ENCODE measurements at regions not wholly inside any gene's neighbourhood (a gene's known extent, or its start where the extent isn't known, plus 50 kb on each side); places are given as distances from the start of the nearest gene placed in this dataset.

DNA sequence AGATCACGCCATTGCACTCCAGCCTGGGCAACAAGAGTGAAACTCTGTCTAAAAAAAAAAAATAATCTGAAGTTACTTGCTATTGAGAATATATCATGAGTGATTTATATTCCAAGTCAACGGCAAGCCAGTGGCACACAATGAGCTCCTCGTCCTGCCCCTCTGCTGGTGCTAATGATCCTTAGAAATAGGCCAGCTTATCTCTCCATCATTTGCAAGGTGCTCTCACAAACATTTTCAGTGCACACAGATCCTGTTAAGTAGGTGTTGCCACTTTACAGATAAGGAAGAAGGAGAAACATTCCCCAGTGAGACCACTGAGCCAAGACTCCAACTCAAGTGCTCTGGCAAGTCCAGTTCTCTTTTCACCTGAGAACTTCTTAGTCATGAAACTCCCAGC, 91.3 kb upstream of the GPR45 start:
- CTCF ChIA-PET, result interaction anchor here (0.5 kb wide), 1 partner anchor 84 kb away, joined by 3 read pairs; no protein-coding TSS in a partner anchor
- intact Hi-C loops (cut with micrococcal nuclease), result no loop called here
- Mint-ChIP-seq H3K27ac (no peak overlapping the region), H3K27me3 (ENCODE audit: low read depth) (peaks cover 44% of the 10 kb centered on the region), H3K36me3 (ENCODE audit: low read depth) (no peaks in the 10 kb centered on the region), H3K9me3 (no peaks in the 10 kb centered on the region), H3K4me1 (ENCODE audit: low read depth) (no peaks in the 10 kb centered on the region), H3K4me3 (no peak overlapping the region)
- DNase-seq, result no peak

DNA sequence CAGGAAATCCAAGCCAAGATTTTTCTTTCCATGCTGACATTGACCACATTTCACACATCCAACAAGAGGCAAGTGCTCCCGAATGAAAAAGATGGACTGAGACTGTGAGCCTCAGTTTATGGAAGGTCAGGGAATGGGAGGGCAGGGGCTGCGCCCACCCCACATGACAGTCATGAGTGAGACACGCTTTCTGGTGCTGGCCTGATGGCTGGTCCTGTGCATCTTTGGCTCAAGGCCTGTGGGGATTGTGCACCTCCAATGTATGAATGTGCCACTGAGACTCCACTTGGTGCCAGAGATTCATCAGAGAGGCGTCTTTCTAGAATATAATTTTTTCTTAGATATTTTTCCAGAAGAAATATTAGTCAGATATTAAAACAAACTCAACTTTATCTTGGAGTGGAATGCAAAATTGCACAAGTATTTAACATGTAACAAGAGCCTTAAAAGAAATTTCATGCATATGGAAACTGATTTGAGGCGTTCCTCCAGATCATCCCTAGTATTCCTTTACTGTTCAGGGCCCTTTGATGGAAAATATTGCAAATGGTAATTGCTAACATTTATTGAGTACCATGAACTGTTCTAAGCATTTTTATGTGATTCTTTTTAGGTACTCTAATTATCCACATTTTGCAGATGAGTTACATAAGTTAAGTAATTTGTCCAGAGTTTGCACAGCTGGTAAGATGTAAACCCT, 87.3 kb upstream of the GPR45 start:
- Mint-ChIP-seq H3K9me3 (peaks cover 14% of the 10 kb centered on the region), H3K4me1 (ENCODE audit: low read depth) (no peaks in the 10 kb centered on the region), H3K4me3 (no peak overlapping the region), H3K27ac (no peak overlapping the region), H3K36me3 (ENCODE audit: low read depth) (no peaks in the 10 kb centered on the region), H3K27me3 (ENCODE audit: low read depth) (peaks cover 28% of the 10 kb centered on the region)
- CTCF ChIA-PET, result interaction anchor here (0.9 kb wide), 1 partner anchor 83 kb away, joined by 3 read pairs; no protein-coding TSS in a partner anchor
- DNase-seq, result no peak
- intact Hi-C loops (cut with micrococcal nuclease), result no loop called here

DNA sequence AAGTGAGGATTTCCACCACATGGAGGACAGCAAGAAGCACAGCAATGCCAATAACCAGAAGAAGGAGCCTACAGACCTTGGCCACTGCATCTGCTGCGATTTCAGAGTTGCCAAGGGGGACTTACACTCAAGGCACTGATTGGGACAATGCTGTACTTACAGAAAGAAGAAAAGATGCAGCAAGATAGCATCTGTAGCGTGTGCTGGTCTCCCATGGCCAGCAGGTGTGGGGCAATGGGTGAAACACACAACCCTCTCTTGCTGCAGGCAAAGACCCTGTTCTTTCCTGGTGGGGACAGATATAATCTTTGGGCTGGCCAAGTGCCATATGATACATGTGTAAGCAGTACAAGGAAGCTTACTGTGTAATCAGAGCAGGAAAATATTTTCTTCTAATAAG, 85.4 kb upstream of the GPR45 start:
- Mint-ChIP-seq H3K4me1 (ENCODE audit: low read depth) (no peaks in the 10 kb centered on the region), H3K27me3 (ENCODE audit: low read depth) (peaks cover 24% of the 10 kb centered on the region), H3K4me3 (no peak overlapping the region), H3K27ac (no peak overlapping the region), H3K36me3 (ENCODE audit: low read depth) (no peaks in the 10 kb centered on the region), H3K9me3 (peaks cover 14% of the 10 kb centered on the region)
- DNase-seq, result no peak
- intact Hi-C loops (cut with micrococcal nuclease), result no loop called here
- CTCF ChIA-PET, result no interaction called here

DNA sequence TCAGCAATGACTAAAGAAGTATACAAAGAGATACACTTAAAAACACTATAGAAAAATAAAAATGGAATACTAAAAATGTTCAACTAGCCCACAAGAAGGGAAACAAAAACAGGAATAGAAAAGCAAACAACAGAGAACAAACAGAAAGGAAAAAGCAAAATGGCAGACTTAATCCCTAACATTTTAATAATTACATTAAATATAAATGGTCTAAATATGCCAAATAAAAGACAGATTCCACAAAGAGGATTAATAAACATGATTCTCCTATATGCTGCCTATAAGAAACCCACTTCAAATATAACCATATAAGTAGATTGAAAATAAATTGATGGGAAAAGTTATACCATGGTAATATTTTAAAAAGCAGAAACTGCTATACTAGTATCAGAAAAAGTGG, 83.5 kb upstream of the GPR45 start:
- CTCF ChIA-PET, result no interaction called here
- peaks cover 21% of the 10 kb centered on the region for H3K27me3 Mint-ChIP-seq (ENCODE audit: low read depth)

DNA sequence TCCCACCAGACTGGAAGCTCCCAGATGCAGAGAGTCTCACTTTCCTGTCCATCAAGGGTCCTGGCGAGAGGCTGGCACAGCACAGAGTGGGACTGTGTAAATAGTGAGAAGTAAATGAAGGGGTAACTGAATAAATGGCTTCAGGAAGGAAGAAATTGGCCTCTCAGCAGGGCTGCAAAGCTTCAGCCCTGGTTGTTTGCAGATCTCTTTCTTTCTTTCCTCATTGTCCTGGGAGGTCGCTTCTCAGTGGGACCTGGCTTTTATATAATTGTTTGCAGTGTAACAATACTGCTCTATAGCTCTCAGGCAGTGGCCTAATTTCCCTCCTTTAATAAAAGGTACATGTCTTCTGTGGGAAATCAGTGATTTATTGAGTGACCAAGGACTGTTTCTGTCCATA, 74.9 kb upstream of the GPR45 start:
- Mint-ChIP-seq H3K4me1 (ENCODE audit: low read depth) (no peaks in the 10 kb centered on the region), H3K27me3 (ENCODE audit: low read depth) (peaks cover 12% of the 10 kb centered on the region), H3K27ac (no peak overlapping the region), H3K4me3 (no peak overlapping the region), H3K36me3 (ENCODE audit: low read depth) (no peaks in the 10 kb centered on the region), H3K9me3 (no peaks in the 10 kb centered on the region)
- CTCF ChIA-PET, result no interaction called here
- DNase-seq, result no peak
- intact Hi-C loops (cut with micrococcal nuclease), result no loop called here

More for the DNA sequence above, 83.5 kb upstream of the GPR45 start:
- H3K9me3 Mint-ChIP-seq, result peaks cover 14% of the 10 kb centered on the region
- H3K36me3 Mint-ChIP-seq (ENCODE audit: low read depth), result no peaks in the 10 kb centered on the region
- H3K4me1 Mint-ChIP-seq (ENCODE audit: low read depth), result no peaks in the 10 kb centered on the region
- no peak overlapping the region for H3K4me3 Mint-ChIP-seq
- intact Hi-C loops (cut with micrococcal nuclease), result no loop called here
- no peak overlapping the region for H3K27ac Mint-ChIP-seq
- DNase-seq, result no peak

DNA sequence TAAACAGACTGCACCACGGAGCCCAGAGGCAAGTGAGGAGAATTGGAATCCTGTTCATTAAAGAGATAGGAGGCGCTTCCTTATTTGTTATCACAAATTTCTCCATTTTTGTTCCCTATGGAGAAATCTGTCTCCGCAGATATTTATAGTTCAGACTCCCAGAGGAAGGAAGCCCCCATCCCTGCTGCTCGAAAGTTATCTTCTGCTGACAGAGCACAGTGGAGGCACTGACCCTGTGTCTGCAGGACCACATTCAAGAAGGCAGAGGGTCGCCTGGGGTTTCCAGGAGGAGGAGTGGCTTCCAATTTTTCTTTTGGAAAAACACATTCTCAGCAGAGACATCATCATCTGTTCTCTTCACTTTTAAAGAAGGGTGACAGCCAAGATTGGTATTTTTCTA, 73.0 kb upstream of the GPR45 start:
- Mint-ChIP-seq H3K27ac (no peak overlapping the region), H3K4me3 (no peak overlapping the region), H3K27me3 (ENCODE audit: low read depth) (peaks cover 17% of the 10 kb centered on the region), H3K36me3 (ENCODE audit: low read depth) (no peaks in the 10 kb centered on the region), H3K4me1 (ENCODE audit: low read depth) (no peaks in the 10 kb centered on the region), H3K9me3 (no peaks in the 10 kb centered on the region)
- DNase-seq, result no peak
- intact Hi-C loops (cut with micrococcal nuclease), result no loop called here
- CTCF ChIA-PET, result no interaction called here

DNA sequence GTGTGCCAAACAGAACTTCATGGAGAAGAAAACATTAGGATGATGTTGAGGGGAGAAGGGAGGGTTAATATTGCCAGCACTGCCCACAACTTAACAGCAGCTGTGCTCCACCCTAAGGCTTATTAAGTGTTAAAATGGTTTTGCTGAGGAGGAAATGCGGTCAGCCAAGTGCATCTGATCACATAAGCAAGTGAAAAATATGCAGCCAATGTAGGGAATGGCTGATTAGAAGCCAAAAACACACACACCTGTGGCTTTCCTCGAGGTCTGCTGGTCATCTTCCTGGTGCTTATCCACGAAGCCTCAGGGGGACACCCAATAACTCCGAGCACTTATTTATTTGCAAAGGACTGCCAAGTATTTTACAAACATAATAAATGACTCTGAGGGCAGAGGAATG, 66.3 kb upstream of the GPR45 start:
- no peaks in the 10 kb centered on the region for H3K36me3 Mint-ChIP-seq (ENCODE audit: low read depth)
- H3K9me3 Mint-ChIP-seq, result no peaks in the 10 kb centered on the region
- no peak for DNase-seq
- intact Hi-C loops (cut with micrococcal nuclease), result no loop called here
- H3K27me3 Mint-ChIP-seq (ENCODE audit: low read depth), result peaks cover 18% of the 10 kb centered on the region
- H3K4me3 Mint-ChIP-seq, result no peak overlapping the region
- H3K4me1 Mint-ChIP-seq (ENCODE audit: low read depth), result no peaks in the 10 kb centered on the region
- CTCF ChIA-PET, result no interaction called here
- H3K27ac Mint-ChIP-seq, result no peak overlapping the region

DNA sequence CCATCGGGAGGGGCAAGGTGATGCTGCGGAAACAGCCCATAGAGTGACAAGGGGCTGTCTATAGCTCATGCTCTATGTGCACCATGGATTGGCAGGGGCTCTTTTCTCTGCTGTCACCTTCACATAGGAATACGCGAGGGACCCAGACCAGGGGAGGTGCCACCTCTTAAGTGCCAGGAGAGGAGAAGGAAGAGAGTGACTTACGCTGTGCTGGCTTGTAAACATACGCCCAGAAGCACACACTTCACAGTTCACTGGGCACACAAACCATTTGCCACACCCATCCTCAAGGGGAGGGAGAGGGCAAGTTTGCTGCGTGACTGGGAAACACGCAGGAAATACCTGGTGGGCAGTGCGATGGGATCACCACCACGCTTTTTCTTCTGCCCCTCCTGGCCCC, 65.1 kb upstream of the GPR45 start:
- intact Hi-C loops (cut with micrococcal nuclease), result no loop called here
- CTCF ChIA-PET, result no interaction called here
- no peaks in the 10 kb centered on the region for H3K4me1 Mint-ChIP-seq (ENCODE audit: low read depth)
- H3K4me3 Mint-ChIP-seq, result no peak overlapping the region
- no peaks in the 10 kb centered on the region for H3K36me3 Mint-ChIP-seq (ENCODE audit: low read depth)
- H3K27me3 Mint-ChIP-seq (ENCODE audit: low read depth), result peaks cover 12% of the 10 kb centered on the region
- DNase-seq, result no peak
- no peak overlapping the region for H3K27ac Mint-ChIP-seq
- no peaks in the 10 kb centered on the region for H3K9me3 Mint-ChIP-seq

DNA sequence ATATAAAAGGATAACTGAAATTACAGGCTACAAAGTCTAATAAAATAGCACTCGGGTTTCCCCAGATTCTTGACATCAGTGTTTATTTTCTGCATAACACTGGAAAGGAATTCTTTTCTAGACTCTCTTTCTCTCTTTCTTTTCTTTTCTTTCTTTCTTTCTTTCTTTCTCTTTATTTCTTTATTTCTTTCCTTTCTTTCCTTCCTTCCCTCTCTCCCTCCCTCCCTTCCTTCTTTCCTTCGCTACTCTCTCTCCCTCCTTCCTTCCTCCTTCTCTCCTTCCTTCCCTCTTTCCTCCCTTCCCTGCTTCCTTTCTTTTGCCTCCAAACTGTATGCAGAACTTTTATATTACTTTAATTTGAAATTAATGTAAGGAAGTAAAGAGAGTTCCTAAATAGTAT, 64.5 kb upstream of the GPR45 start:
- peaks cover 12% of the 10 kb centered on the region for H3K27me3 Mint-ChIP-seq (ENCODE audit: low read depth)
- DNase-seq, result no peak
- no peak overlapping the region for H3K27ac Mint-ChIP-seq
- no peak overlapping the region for H3K4me3 Mint-ChIP-seq
- H3K9me3 Mint-ChIP-seq, result no peaks in the 10 kb centered on the region
- intact Hi-C loops (cut with micrococcal nuclease), result no loop called here
- no peaks in the 10 kb centered on the region for H3K4me1 Mint-ChIP-seq (ENCODE audit: low read depth)
- CTCF ChIA-PET, result no interaction called here
- no peaks in the 10 kb centered on the region for H3K36me3 Mint-ChIP-seq (ENCODE audit: low read depth)

DNA sequence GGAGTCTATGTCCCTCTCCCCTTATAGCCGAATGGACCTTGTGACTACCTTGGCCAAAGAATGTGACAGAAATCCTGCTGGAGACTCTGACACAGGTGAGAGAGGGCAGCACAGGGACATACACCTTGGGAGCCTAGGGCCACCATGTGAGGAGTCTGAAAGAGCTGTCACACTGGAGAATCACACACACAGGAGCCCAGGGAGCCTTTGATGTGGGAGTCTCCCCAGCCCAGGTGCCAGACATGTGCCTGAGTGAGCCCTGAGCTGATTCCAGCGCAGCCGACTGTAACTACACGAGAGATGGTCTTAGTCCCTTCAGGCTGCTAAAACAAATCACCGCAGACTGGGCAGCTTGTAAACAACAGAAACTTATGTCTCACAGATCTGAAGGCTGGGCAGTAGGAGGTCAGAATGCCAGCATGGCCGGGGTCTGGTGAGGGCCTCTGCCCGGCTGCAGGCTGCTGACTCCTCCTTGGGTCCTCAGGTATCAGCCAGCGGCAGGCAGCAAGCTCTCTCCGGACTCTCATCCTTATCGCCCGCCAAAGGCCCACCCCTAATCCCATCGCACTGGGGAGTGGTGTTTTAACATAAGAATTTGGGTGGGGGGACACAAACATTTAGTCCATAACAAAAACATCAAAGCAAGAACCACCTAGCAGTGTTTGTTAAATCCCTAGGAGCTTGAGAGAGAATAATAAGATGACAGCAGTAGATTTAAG, 63.8 kb upstream of the GPR45 start:
- Mint-ChIP-seq H3K36me3 (ENCODE audit: low read depth) (no peaks in the 10 kb centered on the region), H3K4me1 (ENCODE audit: low read depth) (no peaks in the 10 kb centered on the region), H3K9me3 (no peaks in the 10 kb centered on the region), H3K27me3 (ENCODE audit: low read depth) (peaks cover 12% of the 10 kb centered on the region), H3K27ac (no peak overlapping the region), H3K4me3 (no peak overlapping the region)
- intact Hi-C loops (cut with micrococcal nuclease), result no loop called here
- CTCF ChIA-PET, result no interaction called here
- DNase-seq, result no peak

DNA sequence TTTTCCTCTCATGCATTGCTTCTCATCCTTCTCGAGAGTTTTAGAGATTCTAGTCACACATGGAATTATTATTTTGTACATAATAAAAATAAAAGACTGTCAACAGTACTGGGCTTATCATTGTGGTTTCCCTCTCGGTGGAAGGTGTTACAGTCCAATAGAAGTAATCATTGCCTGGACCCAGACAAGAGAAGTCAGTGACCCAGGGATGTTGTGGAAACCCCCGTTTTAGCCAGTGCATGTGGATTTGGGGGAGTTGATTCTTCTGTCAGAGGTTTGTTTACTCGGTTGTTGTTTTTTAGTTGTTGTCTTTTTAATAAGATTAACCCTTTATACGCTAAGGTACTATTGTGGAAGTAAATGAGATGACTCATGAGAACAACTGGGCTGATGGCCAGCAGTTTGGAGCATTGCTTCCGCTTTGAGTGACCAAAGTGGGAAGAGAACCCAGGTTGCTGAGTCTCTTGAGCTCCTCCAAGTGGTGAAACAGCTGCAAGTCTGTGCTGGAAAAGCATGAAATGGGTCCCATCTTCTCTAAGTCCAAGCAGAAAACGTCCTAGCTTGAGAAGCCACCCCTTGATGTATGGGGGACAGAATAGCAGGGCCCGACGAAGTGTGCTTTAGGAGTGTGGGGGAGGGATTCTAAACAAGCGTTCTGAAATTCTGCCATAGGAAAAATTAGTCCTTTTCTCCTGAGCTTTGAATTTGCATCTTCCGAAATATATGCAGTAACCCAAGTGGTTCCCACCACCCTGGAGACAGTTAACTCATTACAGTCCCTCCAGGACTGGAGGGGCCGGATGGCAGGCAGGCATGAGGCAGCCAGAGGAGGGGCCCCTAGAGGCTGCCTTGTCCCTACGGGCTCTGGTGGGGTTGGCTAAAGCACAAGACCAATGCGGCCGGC, 61.8 kb upstream of the GPR45 start:
- CTCF ChIA-PET, result interaction anchor here (0.6 to 1.1 kb wide), 3 partner anchors 9 to 52 kb away, joined by 3 read pairs; no protein-coding TSS in a partner anchor
- Mint-ChIP-seq H3K27ac (no peak overlapping the region), H3K9me3 (no peaks in the 10 kb centered on the region), H3K4me3 (no peak overlapping the region), H3K27me3 (ENCODE audit: low read depth) (peaks cover 2% of the 10 kb centered on the region), H3K4me1 (ENCODE audit: low read depth) (no peaks in the 10 kb centered on the region), H3K36me3 (ENCODE audit: low read depth) (no peaks in the 10 kb centered on the region)
- DNase-seq, result no peak
- intact Hi-C loops (cut with micrococcal nuclease), result no loop called here

DNA sequence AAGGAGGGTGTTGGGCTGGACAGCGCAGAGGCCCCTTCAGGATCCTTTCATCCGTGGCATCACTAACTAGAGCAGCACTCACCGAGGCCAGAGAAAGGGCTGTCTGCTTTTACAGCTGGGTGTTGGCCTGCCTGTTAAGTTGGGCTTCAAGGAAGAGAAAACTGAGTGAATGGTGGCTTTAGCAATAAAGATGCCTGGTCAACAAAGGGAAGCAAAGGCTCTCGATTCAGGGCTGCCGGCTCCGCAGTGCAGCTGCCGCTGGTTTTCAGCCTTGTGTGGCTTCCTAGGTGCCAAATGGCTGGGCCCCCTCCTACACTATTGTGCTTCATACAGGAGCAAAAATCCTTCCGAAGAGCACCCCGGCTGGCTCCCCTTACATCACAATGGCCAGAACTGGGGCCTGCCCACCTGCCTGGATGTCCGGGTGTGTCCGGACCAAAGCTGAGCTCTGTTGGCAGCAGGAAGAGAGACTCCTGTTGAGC, 61.0 kb upstream of the GPR45 start:
- Mint-ChIP-seq H3K4me3 (no peak overlapping the region), H3K27ac (no peak overlapping the region), H3K4me1 (ENCODE audit: low read depth) (no peaks in the 10 kb centered on the region), H3K36me3 (ENCODE audit: low read depth) (no peaks in the 10 kb centered on the region), H3K27me3 (ENCODE audit: low read depth) (peaks cover 2% of the 10 kb centered on the region), H3K9me3 (no peaks in the 10 kb centered on the region)
- intact Hi-C loops (cut with micrococcal nuclease), result no loop called here
- DNase-seq, result no peak
- CTCF ChIA-PET, result interaction anchor here (0.6 to 1.1 kb wide), 2 partner anchors 37 to 51 kb away, joined by 3 read pairs; no protein-coding TSS in a partner anchor

Measured in activated naive CD4-positive, alpha-beta T cell treated with anti-CD3 and anti-CD28 coated beads for 36 hours (primary cell).